ENCODE measurements at regions not wholly inside any gene's neighbourhood (a gene's known extent, or its start where the extent isn't known, plus 50 kb on each side); places are given as distances from the start of the nearest gene placed in this dataset.
"Not testable (repeated sequence)": the region's sequence is repeated elsewhere in the genome, so short reads cannot be mapped to it uniquely, and the experiment has no call there.

DNA sequence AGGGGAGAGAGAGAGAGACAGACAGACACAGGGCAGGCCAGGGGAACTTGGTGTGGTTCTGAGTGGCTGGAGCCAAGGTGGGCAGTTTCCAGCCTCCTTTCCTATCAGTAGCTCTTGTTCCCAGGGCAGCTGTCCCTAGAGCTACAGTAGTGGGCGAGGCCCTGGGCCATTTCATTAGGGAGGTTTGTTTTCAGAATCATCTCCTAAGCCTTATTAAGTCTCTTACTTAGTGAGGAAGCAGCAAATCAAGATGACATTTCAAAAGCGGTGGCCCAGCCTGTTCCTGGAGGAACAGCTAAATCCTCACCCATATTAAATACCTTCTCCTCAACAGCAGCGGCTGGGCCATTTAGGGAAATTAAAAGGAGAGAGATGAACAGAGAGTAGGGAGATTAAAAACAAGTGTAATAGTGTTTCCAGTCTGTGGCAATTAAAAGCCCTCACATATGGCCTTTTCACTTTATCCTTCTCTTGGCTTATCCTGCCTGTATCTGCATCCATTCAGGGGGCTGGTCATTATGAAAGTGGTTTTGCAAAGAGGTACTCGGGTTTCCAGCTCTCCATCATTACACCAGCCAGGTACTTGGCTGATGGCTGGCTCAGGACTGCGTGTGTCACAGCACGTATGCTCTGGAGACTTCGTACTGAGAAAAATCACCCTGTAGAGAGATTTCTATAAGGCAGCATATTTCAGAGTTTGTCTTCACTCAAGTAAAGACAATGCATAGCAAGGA, 91.9 kb upstream of the PRR23C start:
- no peak for DNase-seq (ENCODE audit: low spot score)

DNA sequence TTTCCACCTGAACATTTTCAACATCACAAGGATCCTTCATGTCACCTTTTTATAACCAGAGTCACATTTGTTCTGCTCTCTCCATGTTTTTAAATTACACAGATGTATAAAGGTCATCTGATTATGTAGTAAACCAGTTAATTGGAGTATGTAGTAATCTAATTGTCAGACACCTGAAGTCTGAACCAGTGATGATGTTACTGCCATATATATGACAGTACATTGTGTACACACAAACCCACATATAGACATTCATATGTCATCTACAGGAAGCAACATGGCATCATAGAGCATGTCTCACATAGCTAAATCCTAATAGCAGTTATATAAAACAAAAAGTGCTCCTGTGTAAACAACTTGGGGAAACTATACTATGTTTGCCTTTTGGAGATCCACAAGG, 95.9 kb upstream of the PRR23C start:
- DNase-seq (ENCODE audit: low spot score), result no peak

DNA sequence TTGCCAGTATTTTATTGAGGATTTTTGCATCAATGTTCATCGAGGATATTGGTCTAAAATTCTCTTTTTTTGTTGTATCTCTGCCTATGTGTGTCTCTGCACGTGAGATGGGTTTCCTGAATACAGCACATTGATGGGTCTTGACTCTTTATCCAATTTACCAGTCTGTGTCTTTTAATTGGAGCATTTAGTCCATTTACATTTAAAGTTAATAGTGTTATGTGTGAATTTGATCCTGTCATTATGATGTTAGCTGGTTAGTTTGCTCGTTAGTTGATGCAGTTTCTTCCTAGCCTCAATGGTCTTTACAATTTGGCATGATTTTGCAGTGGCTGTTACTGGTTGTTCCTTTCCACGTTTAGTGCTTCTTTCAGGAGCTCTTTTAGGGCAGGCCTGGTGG, 101.3 kb upstream of the PRR23C start:
- not testable (repeated sequence) for DNase-seq (ENCODE audit: low spot score)

DNA sequence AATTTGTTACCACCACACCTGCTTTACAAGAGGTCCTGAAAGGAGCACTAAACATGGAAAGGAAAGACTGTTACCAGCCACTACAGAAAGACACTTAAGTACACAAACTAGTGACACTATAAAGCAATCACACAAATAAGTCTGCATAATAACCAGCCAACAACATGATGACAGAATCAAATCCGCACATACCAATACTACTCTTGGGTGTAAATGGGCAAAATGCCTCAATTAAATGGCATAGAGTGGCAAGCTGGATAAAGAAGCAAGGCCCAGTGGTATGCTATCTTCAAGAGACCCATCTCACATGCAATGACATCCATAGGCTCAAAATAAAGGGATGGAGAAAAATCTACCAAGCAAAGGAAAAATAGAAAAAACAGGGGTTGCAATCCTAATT, 106.8 kb upstream of the PRR23C start:
- no peak for DNase-seq (ENCODE audit: low spot score)

DNA sequence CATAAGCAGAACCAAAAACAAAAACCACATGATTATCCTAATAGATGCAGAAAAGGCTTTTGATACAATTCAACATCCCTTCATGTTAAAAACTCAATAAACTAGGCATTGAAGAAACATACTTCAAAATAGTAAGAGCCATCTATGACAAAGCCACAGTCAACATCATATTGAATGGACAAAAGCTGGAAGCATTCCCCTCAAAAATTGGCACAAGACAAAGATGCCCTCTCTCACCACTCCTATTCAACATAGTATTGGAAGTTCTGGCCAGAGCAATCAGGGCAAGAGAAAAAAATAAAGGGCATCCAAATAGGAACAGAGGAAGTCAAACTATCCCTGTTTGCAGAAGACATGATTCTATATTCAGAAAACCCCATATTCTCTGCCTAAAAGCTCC, 108.7 kb upstream of the PRR23C start:
- DNase-seq (ENCODE audit: low spot score), result not testable (repeated sequence)

DNA sequence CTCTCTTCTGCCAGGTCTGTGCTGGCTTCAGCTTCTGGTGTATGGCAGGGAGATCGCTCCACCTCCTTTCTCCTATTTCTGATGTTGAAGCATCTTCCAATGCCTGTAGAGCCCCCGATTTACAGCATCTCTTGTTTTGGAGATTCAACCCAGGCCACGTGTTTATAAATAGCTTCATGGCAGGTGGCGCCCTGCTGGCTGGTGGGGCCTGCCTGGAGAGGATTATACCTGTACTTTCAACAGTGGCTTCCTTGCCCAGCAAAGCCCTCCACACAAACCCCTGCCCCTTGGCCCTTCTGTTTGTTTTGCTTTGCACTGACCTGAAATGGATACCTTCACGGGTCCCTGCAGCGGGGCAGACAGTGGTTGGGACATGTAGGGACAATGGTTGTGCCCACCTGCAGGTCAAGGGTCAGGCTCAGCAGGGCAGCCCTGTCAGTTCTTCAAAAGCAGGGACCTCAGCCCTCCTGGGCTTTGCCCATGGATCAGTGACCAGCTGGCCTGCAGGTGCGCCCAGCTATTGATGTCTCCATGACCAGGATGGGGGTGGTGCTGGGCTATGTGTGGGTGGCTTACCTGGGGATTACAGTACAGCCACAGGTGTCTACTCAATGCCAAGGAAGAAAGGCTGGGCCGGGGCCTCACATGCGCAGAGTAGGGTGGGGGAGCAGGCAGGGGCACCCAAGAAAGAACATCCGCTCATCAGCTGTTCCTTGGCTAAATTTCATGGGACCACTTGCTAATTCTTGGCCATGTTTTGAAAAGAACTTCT, 112.7 kb upstream of the PRR23C start:
- no peak for DNase-seq (ENCODE audit: low spot score)

DNA sequence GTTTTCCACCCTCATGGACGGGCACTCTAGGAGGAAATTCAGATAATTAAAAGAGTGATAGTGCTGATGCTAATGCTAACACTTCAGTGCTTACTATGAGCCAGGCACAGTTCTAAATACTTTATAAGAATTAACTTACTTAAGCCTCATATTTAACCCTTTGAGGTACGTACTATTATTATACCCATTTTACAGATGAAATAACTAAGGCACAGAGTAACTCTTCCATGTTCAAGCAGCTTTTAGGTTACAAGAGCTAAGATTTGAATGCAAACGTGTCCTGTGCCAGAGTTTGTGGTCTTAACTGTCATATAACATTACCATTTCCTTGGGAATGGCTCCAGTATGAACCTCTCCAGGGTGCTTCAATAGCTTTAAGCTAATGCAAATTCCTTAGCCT, 114.7 kb upstream of the PRR23C start:
- DNase-seq (ENCODE audit: low spot score), result no peak

DNA sequence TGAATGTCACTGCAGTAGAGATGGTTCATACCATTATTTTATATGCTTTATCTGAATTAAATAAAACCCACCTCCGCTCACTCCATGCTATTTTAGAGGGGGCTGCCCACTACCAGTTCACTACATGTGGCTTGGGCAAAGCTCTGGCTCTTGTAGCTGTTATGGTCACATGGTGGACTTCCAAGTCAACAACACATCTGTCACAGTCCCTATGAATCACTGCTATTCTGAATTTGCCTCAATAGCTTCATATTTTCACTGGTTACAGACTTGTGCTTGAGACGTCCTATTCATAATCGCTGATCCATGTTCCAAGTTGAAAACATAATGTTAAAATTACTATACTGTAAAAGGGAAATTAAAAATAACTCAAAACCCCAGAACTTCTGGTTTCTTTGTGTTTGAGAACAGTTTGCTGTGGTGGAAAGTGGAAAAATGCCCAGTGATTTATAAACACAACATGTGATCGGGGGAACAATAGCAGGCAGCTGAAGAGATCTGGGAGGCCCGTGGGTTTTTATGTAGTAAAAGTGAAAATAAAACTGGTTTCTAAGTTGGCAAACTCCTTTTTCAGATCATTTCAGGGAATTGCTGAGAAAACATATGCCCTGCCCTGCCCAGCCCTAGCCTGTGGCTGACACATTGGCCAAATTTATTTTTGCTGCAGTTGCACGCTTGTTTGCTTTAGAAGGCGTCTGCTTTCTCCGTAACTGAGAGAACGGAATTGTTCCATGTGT, 128.8 kb upstream of the PRR23C start:
- DNase-seq (ENCODE audit: low spot score), result no peak

DNA sequence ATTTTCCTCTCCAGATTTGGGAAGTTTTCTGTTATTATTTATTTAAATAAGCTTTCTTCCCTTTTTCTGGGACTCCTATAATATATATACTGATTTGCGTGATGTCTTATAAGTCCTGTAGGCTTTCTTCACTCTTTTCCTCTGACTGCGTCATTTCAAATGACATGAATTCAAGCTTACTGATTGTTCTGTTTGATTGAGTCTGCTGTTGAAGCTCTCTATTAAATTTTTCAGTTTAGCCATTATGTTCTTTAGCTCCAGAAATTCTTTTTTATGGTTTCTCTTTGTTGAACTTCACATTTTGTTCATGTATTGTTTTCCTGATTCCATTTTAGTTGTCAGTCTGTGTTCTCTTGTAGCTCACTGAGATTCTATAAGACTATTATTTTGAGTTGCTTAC, 135.8 kb upstream of the PRR23C start:
- no peak for DNase-seq (ENCODE audit: low spot score)

DNA sequence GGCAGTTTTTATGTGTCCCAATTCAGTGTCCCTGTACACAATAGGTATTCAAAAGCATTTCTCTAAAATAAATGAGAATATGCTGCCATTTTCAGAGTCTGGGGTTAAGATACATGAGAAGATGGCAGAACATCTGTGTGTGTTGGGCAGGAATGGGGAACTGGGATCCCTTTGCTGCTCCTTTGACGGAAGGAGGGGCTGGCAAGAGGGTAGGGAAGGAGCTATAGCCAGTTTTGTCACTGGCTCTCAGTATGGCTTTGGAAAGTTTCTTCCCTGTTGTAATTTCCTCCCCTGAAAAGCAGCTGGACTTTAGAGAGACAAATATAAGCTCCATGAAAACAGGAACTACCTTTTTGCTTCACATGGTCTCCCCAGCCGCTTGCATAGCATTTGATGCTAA, 137.5 kb upstream of the PRR23C start:
- no peak for DNase-seq (ENCODE audit: low spot score)

DNA sequence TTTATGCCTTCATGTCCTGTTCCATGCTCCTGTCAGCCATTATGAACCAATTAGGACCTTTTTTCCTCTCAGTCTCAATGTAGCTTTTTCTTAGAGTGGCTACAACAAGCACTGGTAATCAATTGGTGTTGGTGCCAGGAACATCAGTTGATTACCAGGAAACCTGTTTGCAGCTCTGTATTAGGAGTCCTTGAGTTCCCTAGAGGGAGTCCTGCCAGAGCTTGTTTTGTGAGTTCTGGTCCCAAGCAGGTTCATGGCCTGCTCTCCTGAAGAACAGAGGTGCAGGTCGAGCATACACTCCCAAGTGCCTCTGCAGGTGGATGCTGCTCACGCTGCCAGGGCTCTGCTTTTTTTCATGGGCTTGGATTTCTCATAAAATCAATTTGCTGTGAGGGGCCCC, 137.9 kb upstream of the PRR23C start:
- no peak for DNase-seq (ENCODE audit: low spot score)

DNA sequence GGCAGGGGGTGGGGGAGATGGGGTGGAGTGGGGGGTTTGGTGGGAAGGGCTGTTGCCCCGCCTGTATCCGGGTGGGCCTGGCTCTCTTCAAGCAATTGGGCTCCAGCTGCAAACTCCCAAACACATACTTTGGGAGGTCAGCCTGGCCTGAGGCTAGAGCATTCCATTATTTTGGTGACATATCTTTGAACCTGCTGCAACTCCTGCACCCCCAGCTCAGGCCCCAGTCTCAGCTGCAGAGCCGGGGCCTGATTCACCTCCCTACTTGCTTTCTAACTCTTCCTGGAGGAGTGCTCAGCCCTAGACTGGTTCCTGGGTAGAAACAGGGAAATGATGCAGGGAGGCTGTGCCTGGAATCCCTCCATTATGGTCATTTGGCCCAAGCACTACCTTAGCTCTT, 140.8 kb upstream of the PRR23C start:
- no peak for DNase-seq (ENCODE audit: low spot score)

DNA sequence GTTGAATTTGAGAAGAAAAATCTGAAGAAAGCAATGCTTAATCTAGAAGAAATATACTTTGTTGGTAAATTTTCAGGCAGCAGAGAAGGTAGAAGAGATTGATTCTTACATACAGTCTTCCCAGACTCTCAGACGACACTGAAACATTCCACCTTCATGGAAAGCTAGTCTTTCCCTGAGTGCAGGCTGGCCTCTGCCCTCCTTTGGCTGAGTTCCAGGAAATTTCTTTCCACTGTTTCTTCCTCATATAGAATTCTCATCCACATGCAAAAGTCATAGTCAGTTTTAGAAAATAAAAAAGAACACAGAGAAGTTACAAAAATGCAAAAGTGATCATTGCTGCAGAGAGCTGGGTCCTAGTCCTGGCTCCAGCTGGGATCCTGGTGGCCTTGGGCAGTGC, 142.5 kb upstream of the PRR23C start:
- DNase-seq (ENCODE audit: low spot score), result no peak

DNA sequence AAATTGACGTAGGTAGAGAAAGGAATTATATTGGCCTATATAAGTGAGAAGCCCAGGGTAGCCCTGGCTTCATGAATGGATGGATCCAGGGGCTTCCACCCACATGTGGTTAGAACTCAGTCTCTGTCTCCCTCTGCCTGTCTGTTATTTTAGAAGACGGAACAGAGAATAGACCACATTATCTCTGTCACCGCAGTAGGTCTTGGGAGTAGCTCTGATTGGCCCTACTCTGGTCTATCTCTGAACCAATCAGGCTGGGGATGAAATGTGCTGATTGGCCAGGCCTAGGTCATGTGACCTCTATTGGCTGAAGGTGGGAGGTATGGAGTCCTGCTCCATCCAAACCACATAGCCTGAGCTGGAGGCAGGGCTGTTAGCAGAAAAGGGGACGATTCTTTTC, 143.0 kb upstream of the PRR23C start:
- no peak for DNase-seq (ENCODE audit: low spot score)

DNA sequence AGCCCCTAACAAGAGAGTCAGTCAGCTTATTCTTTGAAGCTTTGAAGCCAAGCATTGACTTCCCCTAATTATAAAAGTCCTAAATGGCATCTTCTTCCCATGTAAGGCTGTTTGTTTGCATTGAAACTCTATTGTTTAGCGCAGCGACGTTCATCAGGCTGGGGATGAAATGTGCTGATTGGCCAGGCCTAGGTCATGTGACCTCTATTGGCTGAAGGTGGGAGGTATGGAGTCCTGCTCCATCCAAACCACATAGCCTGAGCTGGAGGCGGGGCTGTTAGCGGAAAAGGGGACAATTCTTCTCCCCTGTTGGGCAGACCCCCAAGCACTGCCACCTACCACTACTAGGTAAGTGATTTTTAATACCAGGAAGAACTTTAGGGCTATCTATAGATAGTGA, 145.3 kb upstream of the PRR23C start:
- DNase-seq (ENCODE audit: low spot score), result no peak

DNA sequence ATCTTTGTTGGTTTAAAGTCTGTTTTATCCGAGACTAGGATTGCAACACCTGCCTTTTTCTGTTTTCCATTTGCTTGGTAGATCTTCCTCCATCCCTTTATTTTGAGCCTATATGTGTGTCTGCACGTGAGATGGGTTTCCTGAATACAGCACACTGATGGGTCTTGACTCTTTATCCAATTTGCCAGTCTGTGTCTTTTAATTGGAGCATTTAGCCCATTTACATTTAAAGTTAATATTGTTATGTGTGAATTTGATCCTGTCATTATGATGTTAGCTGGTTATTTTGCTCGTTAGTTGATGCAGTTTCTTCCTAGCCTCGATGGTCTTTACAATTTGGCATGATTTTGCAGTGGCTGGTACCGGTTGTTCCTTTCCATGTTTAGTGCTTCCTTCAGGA, 149.4 kb upstream of the MRPS22 start:
- not testable (repeated sequence) for DNase-seq (ENCODE audit: low spot score)

DNA sequence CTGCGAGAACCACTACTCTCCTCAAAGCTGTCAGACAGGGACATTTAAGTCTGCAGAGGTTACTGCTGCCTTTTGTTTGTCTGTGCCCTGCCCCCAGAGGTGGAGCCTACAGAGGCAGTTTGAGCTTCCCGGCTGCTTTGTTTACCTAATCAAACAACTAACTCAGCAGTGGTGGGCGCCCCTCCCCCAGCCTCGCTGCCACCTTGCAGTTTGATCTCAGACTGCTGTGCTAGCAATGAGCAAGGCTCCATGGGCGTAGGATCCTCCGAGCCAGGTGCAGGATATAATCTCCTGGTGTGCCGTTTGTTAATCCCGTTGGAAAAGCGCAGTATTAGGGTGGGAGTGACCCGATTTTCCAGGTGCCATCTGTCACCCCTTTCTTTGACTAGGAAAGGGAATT, 147.7 kb upstream of the MRPS22 start:
- DNase-seq (ENCODE audit: low spot score), result not testable (repeated sequence)

DNA sequence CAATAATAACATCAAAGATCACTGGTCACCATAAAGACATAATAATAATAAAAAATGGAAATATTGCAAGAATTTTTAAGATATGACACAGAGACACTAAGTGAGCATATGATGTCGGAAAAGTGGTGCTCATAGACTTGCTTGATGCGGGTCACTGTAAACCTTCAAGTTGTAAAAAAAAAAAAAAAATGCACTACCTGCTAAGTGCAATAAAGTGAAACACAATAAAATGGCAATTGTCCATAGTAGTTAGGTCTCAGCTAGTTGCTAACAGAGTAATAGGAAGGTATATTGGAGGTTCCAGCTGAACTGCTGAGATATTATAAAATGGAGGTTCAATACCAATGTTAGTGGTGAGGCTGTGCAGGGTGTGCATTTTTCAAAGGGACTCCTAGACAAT, 146.6 kb upstream of the MRPS22 start:
- no peak for DNase-seq (ENCODE audit: low spot score)

DNA sequence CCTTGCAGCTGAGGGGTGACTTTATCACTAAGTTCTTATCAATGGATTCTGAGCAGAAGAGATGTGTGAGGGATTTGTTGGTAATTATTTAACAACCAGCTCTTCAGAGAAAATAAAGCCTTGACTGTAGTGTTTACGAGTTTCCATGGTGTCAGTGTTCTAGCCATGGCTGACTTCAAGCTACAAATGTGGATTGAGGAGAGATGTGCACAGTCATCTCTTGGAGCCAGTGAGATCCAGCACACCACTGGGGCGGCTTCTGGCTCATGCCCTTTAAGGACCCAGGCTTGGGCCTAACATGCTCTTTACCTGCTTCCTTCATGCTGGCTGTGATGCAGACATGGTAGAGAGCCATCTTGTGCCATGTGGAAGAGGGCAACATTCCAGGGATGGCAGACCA, 145.6 kb upstream of the MRPS22 start:
- DNase-seq (ENCODE audit: low spot score), result no peak

DNA sequence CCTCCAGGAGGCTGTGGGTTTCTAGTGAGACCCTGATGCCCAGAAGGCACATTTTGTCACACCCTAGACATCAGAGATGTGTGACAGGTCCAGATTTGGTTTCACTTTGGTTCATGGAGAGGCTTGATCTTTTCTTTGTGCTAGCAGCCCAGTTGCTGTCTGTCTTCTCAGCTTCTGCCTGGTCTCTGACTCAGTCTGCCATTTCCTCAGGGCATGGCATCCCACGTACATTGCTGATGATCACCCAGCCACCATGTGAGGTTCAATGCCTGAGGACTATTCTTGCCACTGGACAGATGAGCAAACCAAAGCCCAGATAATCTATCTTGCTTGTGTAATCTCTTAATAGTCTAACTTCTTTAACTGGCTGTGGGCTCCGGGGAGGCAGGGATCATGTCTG, 144.9 kb upstream of the MRPS22 start:
- DNase-seq (ENCODE audit: low spot score), result no peak

DNA sequence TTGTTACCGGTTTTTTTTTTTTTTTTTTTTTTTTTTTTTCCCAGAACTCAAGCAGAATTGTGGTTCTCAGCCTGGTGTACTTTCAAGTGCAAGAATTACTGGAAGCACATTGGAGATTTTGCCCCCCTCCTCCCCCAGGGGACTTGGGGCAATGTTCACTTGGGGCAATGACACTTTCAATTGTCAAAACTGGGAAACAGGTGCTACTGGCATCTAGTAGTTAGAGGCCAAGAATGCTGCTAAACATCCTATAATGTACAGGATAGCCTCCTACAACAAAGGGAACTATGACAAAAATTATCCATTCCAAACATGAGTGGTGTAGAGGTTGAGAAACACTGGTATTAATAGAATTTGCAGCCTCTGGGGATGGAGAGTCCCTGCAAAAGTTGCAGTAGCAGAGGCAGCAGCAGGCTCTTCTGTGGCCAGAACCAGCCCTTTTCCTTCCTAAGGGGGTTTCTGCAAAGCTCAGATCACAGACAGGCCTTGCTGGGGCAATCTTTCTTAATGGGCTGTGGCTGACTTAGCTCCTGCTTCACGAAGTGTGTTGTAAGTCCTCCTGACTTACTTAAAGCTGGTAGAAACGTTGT, 144.3 kb upstream of the MRPS22 start:
- DNase-seq (ENCODE audit: low spot score), result no peak

DNA sequence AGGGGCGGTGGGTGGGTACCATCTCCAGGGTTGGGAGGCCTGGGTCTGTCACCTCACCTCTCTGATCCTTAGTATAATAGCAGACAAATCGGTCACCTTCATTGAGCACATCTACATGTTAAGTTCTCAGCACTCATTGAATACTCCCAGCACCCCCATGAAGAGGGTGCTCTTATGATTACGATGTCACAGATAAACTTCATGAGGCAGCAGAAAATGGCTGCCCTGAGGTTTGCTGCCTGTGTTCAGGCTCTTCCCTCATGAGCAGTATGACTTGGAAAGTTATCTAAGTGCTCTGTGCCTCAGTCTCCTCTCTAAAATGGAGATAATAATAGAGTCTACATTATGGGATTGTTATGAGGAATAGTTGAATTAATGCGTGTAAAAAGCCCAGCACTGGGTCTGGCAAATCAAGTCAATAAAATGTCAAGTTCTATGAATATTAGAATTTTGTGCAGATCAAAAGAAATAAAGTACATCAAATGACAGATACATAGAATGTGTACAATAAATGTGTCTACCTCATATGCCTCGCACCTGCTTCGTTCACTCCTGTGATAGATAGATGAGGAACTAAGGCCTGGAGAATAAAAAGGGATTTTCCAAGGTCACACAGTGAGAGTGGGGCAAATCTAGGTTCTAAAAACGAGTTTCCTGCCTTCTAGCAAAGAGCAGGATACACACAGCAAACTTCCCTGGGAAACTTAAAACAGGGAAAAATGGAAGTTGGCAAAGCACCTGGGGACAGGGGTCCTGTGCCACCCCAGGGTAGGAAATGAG, 142.2 kb upstream of the MRPS22 start:
- DNase-seq (ENCODE audit: low spot score), result no peak
